HCT116 (cell line): ENCODE measurements at regions not wholly inside any gene's neighbourhood (a gene's known extent, or its start where the extent isn't known, plus 50 kb on each side); places are given as distances from the start of the nearest gene placed in this dataset.

Experiments used
- ATAC-seq: fragments of 200-7000 bp; cut with Tn5 transposase; 2 replicates; pipeline ENCODE4 v1.9.1; 2020; ENCODE audit warnings: mild to moderate bottlenecking, moderate library complexity
- BruUV-seq: library from RNA; stranded (reverse); fragments of 400-500 nt; replicated peaks from 2 replicates; lab custom pipeline; 2021; lab: Mats Ljungman, UMichigan
- CTCF ChIA-PET: fragments of 300-600 bp; sonication (Branson Sonifier 250); formaldehyde crosslinking; loops from one replicate; lab custom pipeline; 2021; ENCODE audit warnings: antibody characterized with exemption; lab: Charles Lee
- POLR2A ChIA-PET: fragments of 300-600, 350-600 bp; sonication (Branson Sonifier 250); formaldehyde crosslinking; loops from one replicate; lab custom pipeline; 2021; ENCODE audit warnings: antibody characterized with exemption; lab: Charles Lee
- RAD21 ChIA-PET, 2 experiments: fragments of 300-600 bp; sonication (Branson Sonifier 250); formaldehyde crosslinking; loops; one replicate each; lab custom pipeline; 2023; ENCODE audit warnings: low total read pairs in 2 of 2; ENCODE audit not compliant: uncharacterized antibody in 2 of 2, unreplicated experiment in 2 of 2, low non-redundant PET in 1 of 2; lab: Charles Lee
- DNase-seq: peaks from one replicate; pipeline ENCODE4 v3.0.0-alpha.2; 2010; ENCODE audit warnings: low read depth, low spot score
- H2AFZ ChIP-seq: fragments of 200-600 bp; shearing (Covaris generic), sonication (generic); 2 replicates; pipeline ENCODE4 v1.6.1; 2017; ENCODE audit warnings: low read depth, mixed run types, mixed read lengths, antibody characterized with exemption, low read length; ENCODE audit not compliant: poor library complexity, severe bottlenecking
- H3K27ac ChIP-seq: 2 replicates; pipeline ENCODE4 v1.5.1; 2012; ENCODE audit warnings: low read depth, low read length
- H3K27me3 ChIP-seq: fragments of 200-600 bp; sonication (generic); 2 replicates; pipeline ENCODE4 v1.6.1; 2016; ENCODE audit warnings: mixed run types, low read length, mixed read lengths; ENCODE audit not compliant: insufficient read depth
- H3K36me3 ChIP-seq, 2 experiments: fragments of 200-500 bp in 1 of 2; fragments of 200-600 bp in 1 of 2; sonication (Bioruptor generic) in 1 of 2; sonication (generic) in 1 of 2; 2 replicates each; pipeline versions ENCODE4 v1.5.1 to v1.6.1; 2014 to 2016; ENCODE audit warnings: low read length in 2 of 2, inconsistent platforms in 1 of 2, mixed read lengths in 1 of 2, mixed run types in 1 of 2; ENCODE audit not compliant: insufficient read depth in 2 of 2, control insufficient read depth in 1 of 2
- H3K4me1 ChIP-seq, 2 experiments: fragments of 200-600 bp in 1 of 2; sonication (generic) in 1 of 2; 2 replicates each; pipeline versions ENCODE4 v1.5.1 to v1.6.1; 2012 to 2017; ENCODE audit warnings: low read length in 2 of 2, inconsistent platforms in 1 of 2, mild to moderate bottlenecking in 1 of 2, mixed read lengths in 1 of 2, mixed run types in 1 of 2, moderate library complexity in 1 of 2; ENCODE audit not compliant: insufficient read depth in 2 of 2, control insufficient read depth in 1 of 2
- H3K4me2 ChIP-seq: fragments of 200-600 bp; sonication (generic); 2 replicates; pipeline ENCODE4 v1.6.1; 2017; ENCODE audit warnings: mixed run types, low read length, mixed read lengths
- H3K4me3 ChIP-seq, 2 experiments: fragments of 200-600 bp in 1 of 2; sonication (generic) in 1 of 2; replicated peaks in 1 of 2; 2 replicates each; pipeline ENCODE4 v1.5.1; 2011 to 2016; ENCODE audit warnings: low read length in 2 of 2, control low read depth in 1 of 2, low read depth in 1 of 2, mild to moderate bottlenecking in 1 of 2, mixed read lengths in 1 of 2, mixed run types in 1 of 2
- H3K79me2 ChIP-seq: fragments of 200-600 bp; sonication (generic); 2 replicates; pipeline ENCODE4 v1.6.1; 2017; ENCODE audit warnings: mild to moderate bottlenecking, mixed run types, low read length, moderate library complexity, mixed read lengths; ENCODE audit not compliant: insufficient read depth
- H3K9ac ChIP-seq: fragments of 200-600 bp; sonication (generic); 2 replicates; pipeline ENCODE4 v1.6.1; 2016; ENCODE audit warnings: low read length, mixed read lengths
- H3K9me2 ChIP-seq: fragments of 200-600 bp; sonication (generic), shearing (Covaris generic); 2 replicates; pipeline ENCODE4 v1.6.1; 2017; ENCODE audit warnings: mixed run types, mild to moderate bottlenecking, moderate library complexity; ENCODE audit not compliant: insufficient read depth
- H3K9me3 ChIP-seq, 2 experiments: fragments of 200-500 bp in 1 of 2; fragments of 200-600 bp in 1 of 2; sonication (Bioruptor generic) in 1 of 2; sonication (generic) in 1 of 2; 2 replicates each; pipeline ENCODE4 v1.6.1; 2014 to 2017; ENCODE audit warnings: low read length in 2 of 2, mixed read lengths in 2 of 2, inconsistent platforms in 1 of 2, low read depth in 1 of 2, mild to moderate bottlenecking in 1 of 2, mixed run types in 1 of 2, moderate library complexity in 1 of 2; ENCODE audit not compliant: control insufficient read depth in 1 of 2, insufficient read depth in 1 of 2
- H4K20me1 ChIP-seq: fragments of 200-600 bp; sonication (generic), shearing (Covaris generic); 2 replicates; pipeline ENCODE4 v1.6.1; 2017; ENCODE audit warnings: mixed run types, mild to moderate bottlenecking, moderate library complexity; ENCODE audit not compliant: insufficient read depth
- ATF3 ChIP-seq: IDR thresholded peaks from 2 replicates; pipeline ENCODE4 v1.6.1; 2012
- CEBPB ChIP-seq: IDR thresholded peaks from 2 replicates; pipeline ENCODE4 v1.6.1; 2012; ENCODE audit warnings: low read depth
- ELF1 ChIP-seq: IDR thresholded peaks from 2 replicates; pipeline ENCODE4 v1.6.1; 2012; ENCODE audit warnings: low read depth, borderline replicate concordance
- MAX ChIP-seq: IDR thresholded peaks from 2 replicates; pipeline ENCODE4 v1.6.1; 2012
- POLR2A ChIP-seq: IDR thresholded peaks from 2 replicates; pipeline ENCODE4 v1.7.0; 2011; ENCODE audit warnings: borderline replicate concordance; ENCODE audit not compliant: insufficient read depth, insufficient read length; ENCODE audit errors: extremely low read depth
- POLR2AphosphoS5 ChIP-seq: IDR thresholded peaks from 2 replicates; pipeline ENCODE4 v1.6.1; 2011; ENCODE audit warnings: mild to moderate bottlenecking, low read depth, low read length, moderate library complexity
- SIN3A ChIP-seq: IDR thresholded peaks from 2 replicates; pipeline ENCODE4 v1.6.1; 2012; ENCODE audit warnings: low read depth
- SP1 ChIP-seq: IDR thresholded peaks from 2 replicates; pipeline ENCODE4 v1.6.1; 2012; ENCODE audit warnings: low read depth
- ZBTB33 ChIP-seq: IDR thresholded peaks from 2 replicates; pipeline ENCODE4 v1.6.1; 2011; ENCODE audit warnings: mild to moderate bottlenecking, low read length, moderate library complexity; ENCODE audit not compliant: insufficient replicate concordance; ENCODE audit errors: extremely low read depth
- ZFX ChIP-seq: fragments of 450-650 bp; IDR thresholded peaks from 2 replicates; pipeline ENCODE4 v1.6.1; 2017
- ZNF274 ChIP-seq: fragments of 200-500 bp; sonication (Bioruptor generic); IDR thresholded peaks from 2 replicates; pipeline ENCODE4 v1.6.1; 2014; ENCODE audit warnings: mild to moderate bottlenecking, low read depth, low read length, inconsistent platforms
- intact Hi-C: fragments of 100-400 bp; cut with micrococcal nuclease; formaldehyde crosslinking; loops from 2 replicates; pipeline ENCODE4 v1.10.0; 2022

- no peak for ATAC-seq
- H3K9me3 ChIP-seq, result peaks cover 2 to 11% of the 10 kb centered on the region in 2 experiments; a peak in 2 of 4 replicates
Observed at GRCh38 chr14:85363358-85363757, 166.6 kb upstream of the FLRT2 start.

GRCh38 chr14:85366226-85366625 is 163.7 kb upstream of the FLRT2 start:
- H3K9me3 ChIP-seq, result peaks cover 2 to 9% of the 10 kb centered on the region in 2 experiments; a peak in 2 of 4 replicates
- ChIA-PET CTCF (no interaction called here), POLR2A (no interaction called here), RAD21 (no interaction called here)
- H3K27ac ChIP-seq, result no peak overlapping the region
- H3K27me3 ChIP-seq, result no peaks in the 10 kb centered on the region
- H3K9me2 ChIP-seq, result no peaks in the 10 kb centered on the region
- H2AFZ ChIP-seq, result no peak overlapping the region
- H3K4me2 ChIP-seq, result no peak overlapping the region
- intact Hi-C loops, result no loop called here
- H3K9ac ChIP-seq, result no peak overlapping the region
- no peak overlapping the region for H3K4me3 ChIP-seq
- ATAC-seq (no peak), DNase-seq (no peak)
- BruUV-seq, result no TSS peak
- no peaks in the 10 kb centered on the region for H3K36me3 ChIP-seq
- no peaks in the 10 kb centered on the region for H3K79me2 ChIP-seq
- H3K4me1 ChIP-seq, result no peaks in the 10 kb centered on the region
- H4K20me1 ChIP-seq, result no peaks in the 10 kb centered on the region
- TF ChIP-seq ZFX (no peak), CEBPB (no peak), POLR2AphosphoS5 (no peak), ELF1 (no peak), ZBTB33 (no peak), SP1 (no peak), POLR2A (no peak), ZNF274 (no peak)

More at GRCh38 chr14:85363358-85363757, 166.6 kb upstream of the FLRT2 start:
- no peak overlapping the region for H2AFZ ChIP-seq
- no TSS peak for BruUV-seq
- H3K9ac ChIP-seq, result no peak overlapping the region
- no peaks in the 10 kb centered on the region for H3K27me3 ChIP-seq
- intact Hi-C loops, result no loop called here
- H3K27ac ChIP-seq, result no peak overlapping the region
- ChIA-PET CTCF (no interaction called here), POLR2A (no interaction called here), RAD21 (no interaction called here)
- no peaks in the 10 kb centered on the region for H4K20me1 ChIP-seq
- H3K4me1 ChIP-seq, result no peaks in the 10 kb centered on the region
- no peaks in the 10 kb centered on the region for H3K36me3 ChIP-seq
- TF ChIP-seq SIN3A (no peak), ZNF274 (no peak), ELF1 (no peak), MAX (no peak), ATF3 (no peak)
- no peaks in the 10 kb centered on the region for H3K9me2 ChIP-seq
- no peak overlapping the region for H3K4me2 ChIP-seq
- H3K79me2 ChIP-seq, result no peaks in the 10 kb centered on the region
- DNase-seq, result no peak
- H3K4me3 ChIP-seq, result no peak overlapping the region
